ENCODE measurements at regions not wholly inside any gene's neighbourhood (a gene's known extent, or its start where the extent isn't known, plus 50 kb on each side); places are given as distances from the start of the nearest gene placed in this dataset.

GRCh38 chr2:236408090-236408489, 143.9 kb upstream of the ASB18 start:
- TF ChIP-seq, protein P1, sequence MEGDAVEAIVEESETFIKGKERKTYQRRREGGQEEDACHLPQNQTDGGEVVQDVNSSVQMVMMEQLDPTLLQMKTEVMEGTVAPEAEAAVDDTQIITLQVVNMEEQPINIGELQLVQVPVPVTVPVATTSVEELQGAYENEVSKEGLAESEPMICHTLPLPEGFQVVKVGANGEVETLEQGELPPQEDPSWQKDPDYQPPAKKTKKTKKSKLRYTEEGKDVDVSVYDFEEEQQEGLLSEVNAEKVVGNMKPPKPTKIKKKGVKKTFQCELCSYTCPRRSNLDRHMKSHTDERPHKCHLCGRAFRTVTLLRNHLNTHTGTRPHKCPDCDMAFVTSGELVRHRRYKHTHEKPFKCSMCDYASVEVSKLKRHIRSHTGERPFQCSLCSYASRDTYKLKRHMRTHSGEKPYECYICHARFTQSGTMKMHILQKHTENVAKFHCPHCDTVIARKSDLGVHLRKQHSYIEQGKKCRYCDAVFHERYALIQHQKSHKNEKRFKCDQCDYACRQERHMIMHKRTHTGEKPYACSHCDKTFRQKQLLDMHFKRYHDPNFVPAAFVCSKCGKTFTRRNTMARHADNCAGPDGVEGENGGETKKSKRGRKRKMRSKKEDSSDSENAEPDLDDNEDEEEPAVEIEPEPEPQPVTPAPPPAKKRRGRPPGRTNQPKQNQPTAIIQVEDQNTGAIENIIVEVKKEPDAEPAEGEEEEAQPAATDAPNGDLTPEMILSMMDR (optimal IDR thresholded peaks at IDR 0.05 in 1 of 3, IDR thresholded peaks at IDR 0.05 in 1 of 3, conservative IDR thresholded peaks at IDR 0.05 in 1 of 3; ENCODE audit: extremely low read depth in 1 of 3, insufficient read depth in 2 of 3, low read length in 3 of 3): no peak
- TF ChIP-seq EZH2 (IDR thresholded peaks at IDR 0.05; ENCODE audit: low read length): no peak

Measured in keratinocyte (primary cell).